NCI-H1930 (cell line): ENCODE measurements at regions not wholly inside any gene's neighbourhood (a gene's known extent, or its start where the extent isn't known, plus 50 kb on each side); places are given as distances from the start of the nearest gene placed in this dataset.

Experiments
- DNase-seq, 2 experiments: peaks; one replicate each; lab custom pipeline; 2025; lab: John Stamatoyannopoulos, UW

- no peak for DNase-seq
Measured at GRCh38 chr2:217085543-217085942, 225.7 kb upstream of the TNP1 start.

GRCh38 chr2:217081799-217082198 lies 221.9 kb upstream of the TNP1 start:
- DNase-seq: no peak

DNA sequence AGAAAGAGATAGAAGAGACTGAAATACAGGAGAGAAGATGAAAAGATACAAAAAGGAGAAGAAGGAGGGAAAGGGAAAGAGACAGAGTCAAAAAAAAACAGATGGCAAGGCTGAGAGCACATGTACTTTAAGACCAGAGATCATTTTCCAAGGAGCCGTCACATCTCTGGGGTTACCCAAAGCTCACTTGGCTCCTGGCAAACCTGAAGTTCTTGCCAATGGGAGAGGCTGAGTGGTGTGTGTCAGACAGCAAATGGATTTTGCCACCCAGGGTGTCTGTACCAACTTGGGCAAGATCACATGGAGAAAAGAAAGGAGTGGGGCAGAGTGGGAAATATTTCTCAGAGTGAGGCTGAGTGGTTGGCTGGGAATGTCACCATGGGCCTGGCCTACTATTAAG lies 219.3 kb upstream of the TNP1 start:
- DNase-seq: no peak

DNA sequence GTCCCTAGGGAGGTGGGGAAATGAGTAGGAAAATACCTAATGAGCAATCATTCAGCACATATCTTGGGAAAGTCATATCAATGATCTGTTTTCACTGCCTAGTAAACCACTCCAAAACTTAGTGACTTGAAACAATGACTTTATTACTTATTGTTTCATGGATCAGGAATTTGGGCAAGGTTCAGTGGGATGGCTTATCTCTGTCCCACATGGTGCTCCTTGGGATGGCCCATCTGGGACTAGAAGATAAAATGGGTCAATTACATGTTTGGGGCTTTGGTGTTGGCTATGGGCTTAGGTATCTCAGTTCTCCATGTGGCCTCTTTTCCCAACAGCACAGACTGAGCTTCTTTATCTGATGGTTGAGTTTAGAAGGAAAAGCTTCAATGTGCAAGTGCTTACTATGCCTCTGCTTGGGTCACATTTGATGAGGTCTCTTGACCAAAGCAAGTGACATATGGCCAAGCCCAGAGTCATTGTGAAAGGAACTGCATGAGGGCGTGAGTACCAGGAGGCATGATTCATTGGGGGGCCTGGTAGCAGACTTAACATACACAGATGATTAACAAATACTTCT lies 218.1 kb upstream of the TNP1 start:
- DNase-seq: no peak

- DNase-seq: no peak
Measured at GRCh38 chr2:217076657-217077232, 216.9 kb upstream of the TNP1 start.

DNA sequence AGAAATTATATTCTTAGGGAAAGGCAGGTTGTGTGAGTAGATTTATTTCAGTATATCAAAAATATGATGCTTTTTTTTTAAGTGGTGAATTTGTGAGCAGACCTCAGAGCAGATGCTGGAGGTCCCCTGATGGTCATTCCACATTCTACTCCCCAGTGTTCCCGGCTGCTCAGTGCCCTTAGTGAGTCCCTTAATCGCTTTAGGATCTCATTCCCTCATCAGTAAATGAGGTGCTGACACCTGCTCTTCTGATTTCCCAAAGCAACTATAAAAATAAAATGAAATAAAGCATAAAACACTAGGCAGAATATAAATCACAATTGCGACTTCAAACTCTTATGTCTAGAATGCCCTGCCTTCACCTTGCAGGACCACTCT lies 216.2 kb upstream of the TNP1 start:
- DNase-seq: no peak

GRCh38 chr2:217075268-217076057 lies 215.6 kb upstream of the TNP1 start:
- DNase-seq: no peak

- DNase-seq: no peak
Measured at GRCh38 chr2:217074576-217075255, 214.9 kb upstream of the TNP1 start.

- DNase-seq: no peak
Measured at GRCh38 chr2:217071416-217071815, 211.6 kb upstream of the TNP1 start.

DNA sequence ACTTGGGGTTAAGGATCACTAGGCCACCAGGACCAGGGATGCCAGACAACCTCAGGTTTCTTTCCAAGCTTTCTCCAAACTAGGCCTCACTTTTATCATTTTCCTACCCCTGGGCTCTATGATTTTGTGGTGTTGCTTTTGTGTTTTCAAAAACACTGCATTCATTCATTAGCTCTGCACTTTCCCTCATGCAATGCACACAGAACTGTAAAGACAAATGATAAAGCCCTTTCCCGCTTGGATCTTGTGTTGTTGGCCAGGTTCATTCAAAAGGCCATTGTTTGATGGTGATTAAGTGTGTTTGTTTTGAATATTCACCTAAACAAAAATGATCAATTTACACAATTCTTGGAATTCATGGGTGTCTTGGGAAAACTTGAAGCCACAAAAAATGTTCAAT lies 210.7 kb upstream of the TNP1 start:
- no peak for DNase-seq

DNA sequence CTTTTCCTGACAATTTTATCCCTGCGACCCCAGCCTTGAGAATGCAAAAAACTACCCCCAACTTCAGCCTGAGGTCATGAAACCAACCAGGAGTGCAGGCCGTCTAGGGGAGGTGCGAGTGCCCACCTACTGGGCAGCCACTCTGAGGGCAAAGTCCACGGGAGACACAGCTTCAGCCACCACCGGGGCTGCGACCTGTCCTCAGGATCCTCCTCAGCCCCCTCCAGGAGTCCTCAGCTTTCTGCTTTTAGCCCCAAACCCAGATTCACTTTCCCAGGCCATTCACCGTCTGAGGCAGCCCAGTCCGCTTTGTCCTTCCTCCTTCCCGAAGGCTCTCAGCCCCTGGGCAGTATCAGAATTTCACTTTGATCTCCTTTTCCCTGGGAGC lies 210.2 kb upstream of the TNP1 start:
- no peak for DNase-seq

- DNase-seq: no peak
Measured at GRCh38 chr2:217069263-217070042, 209.6 kb upstream of the TNP1 start.

- DNase-seq: no peak
Measured at GRCh38 chr2:217068677-217069250, 208.9 kb upstream of the TNP1 start.

DNA sequence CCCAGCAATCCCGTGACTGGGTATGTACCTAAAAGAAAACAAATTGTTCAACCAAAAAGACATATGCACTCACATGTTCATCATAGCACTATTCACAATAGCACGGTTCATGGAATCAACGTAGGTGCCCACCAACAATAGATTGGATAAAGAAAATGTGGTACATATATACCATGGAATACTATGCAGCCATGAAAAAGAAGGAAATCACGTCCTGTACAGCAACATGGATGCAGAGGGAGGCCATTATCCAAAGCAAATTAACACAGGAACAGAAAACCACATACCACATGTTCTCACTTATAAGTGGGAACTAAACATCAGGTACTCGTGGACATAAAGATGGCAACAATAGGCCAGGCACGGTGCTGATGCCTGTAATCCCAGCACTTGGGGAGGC lies 207.9 kb upstream of the TNP1 start:
- no peak for DNase-seq

- DNase-seq: no peak
Measured at GRCh38 chr2:217066510-217067270, 206.8 kb upstream of the TNP1 start.

DNA sequence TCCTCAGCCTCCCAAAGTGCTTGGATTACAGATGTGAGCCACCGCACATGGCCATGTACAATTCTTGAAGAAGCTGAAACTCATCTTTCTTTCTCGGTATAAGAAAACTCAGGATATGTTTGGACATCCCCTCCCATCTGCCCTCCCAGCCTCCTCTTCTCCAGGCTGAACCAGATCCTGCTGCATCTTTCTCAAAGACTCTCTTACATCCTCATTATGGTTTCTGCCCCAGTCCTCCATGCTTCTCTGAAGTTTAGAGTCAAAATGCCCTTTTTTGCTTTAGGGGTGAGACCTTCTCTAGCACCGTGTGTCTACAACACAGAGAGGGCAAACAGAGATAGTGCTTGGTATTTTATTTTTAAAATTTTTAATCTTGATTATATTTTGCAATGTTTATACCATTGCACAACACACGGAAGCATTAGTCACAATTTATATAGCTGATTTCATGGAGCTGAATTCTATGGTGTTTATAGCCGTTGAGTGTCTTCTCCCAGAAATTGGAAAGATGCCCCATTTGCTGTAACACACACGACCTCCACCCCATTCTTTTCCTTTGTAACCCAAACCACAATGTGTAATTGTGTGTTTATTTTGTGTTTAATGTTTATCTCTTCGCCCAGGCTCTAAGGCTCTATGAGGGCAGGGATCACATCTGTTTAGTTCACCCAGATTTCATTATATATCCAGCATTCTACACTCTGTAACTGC lies 206.0 kb upstream of the TNP1 start:
- DNase-seq: no peak

DNA sequence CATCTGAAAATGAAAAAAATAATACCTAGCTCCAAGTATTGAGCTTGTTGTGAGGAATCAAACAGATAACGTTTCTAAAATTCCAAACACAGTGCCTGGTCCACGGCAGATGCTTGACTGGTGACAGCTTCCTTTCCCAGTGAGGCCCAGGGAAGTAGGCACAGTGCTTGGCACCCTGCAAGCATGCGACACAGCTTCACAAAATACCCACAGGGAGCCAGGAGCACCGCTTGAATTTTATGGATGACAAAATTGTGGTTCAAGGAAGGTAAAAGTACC lies 205.1 kb upstream of the TNP1 start:
- DNase-seq: no peak

DNA sequence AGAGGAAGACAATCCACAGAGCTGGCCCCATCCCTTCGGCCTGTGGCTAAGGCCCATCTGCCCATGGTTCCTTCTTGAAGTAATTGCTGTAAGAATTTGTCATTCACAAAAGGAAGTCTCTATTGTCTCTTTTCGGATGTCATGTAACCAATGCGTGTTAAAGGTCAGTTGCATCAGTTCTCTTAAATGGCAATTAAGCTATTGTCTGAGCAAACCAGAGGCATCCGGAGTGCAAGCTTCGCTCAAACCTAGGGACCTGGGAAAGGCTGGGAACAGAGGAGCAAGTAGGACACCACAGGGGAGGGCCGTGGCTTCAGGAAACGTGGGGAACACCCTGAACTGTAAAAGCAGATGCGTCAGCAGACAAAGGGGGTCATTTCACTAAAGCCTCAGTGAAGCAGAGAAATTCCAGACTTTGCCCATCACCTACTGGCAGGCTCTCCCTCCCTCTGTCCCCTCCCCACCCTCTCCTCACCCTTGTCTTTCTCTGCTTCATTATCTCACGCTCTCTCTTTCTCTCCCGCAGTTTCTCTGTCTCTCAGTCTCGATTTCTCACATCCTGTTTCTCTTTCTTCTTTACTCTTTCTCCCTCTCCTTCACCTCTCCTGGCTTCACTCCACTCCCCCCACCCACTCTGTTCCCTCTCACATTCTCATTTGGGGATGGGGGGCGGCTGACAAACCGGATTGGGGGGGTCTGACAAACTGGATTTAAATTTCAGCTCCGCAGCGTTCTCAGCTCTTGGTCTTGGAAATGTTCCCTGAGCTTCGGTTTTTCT lies 204.6 kb upstream of the TNP1 start:
- no peak for DNase-seq

DNA sequence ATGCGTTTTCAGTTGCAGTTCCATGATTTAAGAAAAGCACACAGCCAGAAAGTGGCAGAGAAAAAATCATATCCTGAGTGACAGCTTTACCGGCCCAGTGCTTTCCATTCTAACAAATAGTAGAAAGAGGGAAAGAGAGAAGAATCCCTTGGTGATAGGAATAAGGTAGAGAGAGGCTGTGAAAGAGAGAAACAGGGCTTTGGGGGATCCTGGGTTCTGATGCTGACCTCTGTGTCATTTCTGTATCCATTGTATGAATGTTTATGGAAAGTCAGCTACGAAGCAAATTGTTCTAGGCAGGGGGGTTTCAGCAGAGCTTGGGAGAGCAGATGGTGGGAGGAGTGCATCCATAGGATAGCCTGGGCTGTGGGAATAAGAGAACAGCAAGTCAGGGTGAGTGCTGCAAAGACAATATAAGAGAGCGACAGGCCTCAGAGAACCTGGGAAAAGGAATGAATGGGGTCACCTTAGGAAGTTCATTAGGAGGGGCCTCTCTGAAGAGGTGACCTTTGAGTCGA lies 203.4 kb upstream of the TNP1 start:
- DNase-seq: no peak

GRCh38 chr2:217062768-217063167 lies 202.9 kb upstream of the TNP1 start:
- no peak for DNase-seq
